ENCODE measurements at regions not wholly inside any gene's neighbourhood (a gene's known extent, or its start where the extent isn't known, plus 50 kb on each side); places are given as distances from the start of the nearest gene placed in this dataset.

DNA sequence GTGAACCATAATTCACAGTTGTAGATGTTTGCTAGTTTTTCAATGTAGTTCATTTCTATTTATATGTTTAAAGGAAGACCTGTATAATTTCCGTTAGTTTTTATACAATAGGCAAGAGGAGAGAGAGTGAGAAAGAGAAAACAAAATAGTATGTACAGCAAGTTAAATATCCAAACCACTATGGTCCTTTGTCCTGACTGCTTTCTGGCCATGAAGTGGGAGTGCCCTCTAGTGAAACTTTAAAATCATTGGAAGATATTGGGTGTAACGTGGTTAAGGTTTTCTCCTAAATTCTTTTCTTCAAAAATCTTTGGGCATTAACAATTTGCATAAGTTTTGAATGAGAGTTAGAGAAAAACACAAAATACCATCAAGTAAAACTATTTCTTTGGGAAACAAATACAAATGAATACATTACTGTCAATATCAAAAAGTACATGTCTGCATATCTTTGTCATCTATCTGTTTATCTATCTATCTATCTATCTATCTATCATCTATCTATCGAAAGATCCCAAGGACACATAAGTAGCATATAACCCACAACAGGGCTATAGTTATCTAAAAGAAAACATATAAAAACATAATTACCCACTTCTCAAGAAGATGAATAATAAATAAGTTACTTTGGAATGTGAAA, 534.6 kb upstream of the ATP11B start:
- TF ChIP-seq EZH2phosphoT487 (IDR thresholded peaks at IDR 0.05; ENCODE audit: insufficient read depth, low read depth): no peak
- no peak for TF ChIP-seq EZH2 (IDR thresholded peaks at IDR 0.05; ENCODE audit: insufficient read depth, poor library complexity, severe bottlenecking)
- H3K4me1 ChIP-seq (ENCODE audit: insufficient read depth): no peaks in the 10 kb centered on the region
- in situ Hi-C loops (cut with MboI): no loop called here
- H3K27me3 ChIP-seq (replicated peaks; ENCODE audit: insufficient read depth): no peaks in the 10 kb centered on the region
- no peaks in the 10 kb centered on the region for H4K20me1 ChIP-seq (ENCODE audit: insufficient read depth)
- H3K79me2 ChIP-seq (ENCODE audit: insufficient read depth): no peaks in the 10 kb centered on the region
- no peak overlapping the region for H3K4me2 ChIP-seq (ENCODE audit: unreplicated experiment)
- H3K36me3 ChIP-seq (ENCODE audit: low read depth): no peaks in the 10 kb centered on the region
- 13 to 16% methylated on average over 3 of the region's 3 CpGs for WGBS, 2 experiments (ENCODE audit: low coverage in 1 of 2, low lambda C conversion rate in 2 of 2, missing lambda C conversion rate in 2 of 2)
- no peak overlapping the region for H3K9ac ChIP-seq
- H3K9me3 ChIP-seq (ENCODE audit: low read depth): no peaks in the 10 kb centered on the region
- no peak overlapping the region for H2AFZ ChIP-seq
- no peaks in the 10 kb centered on the region for H3F3A ChIP-seq (ENCODE audit: insufficient read depth)
- peak; percentile 22 for DNase-seq
- H3K27ac ChIP-seq: no peak overlapping the region
- H3K4me3 ChIP-seq: no peak overlapping the region
- H3K9me2 ChIP-seq (ENCODE audit: insufficient read depth): no peaks in the 10 kb centered on the region

- H4K20me1 ChIP-seq (ENCODE audit: insufficient read depth): no peaks in the 10 kb centered on the region
Measured at GRCh38 chr3:182259579-182259978, 533.7 kb upstream of the ATP11B start.

DNA sequence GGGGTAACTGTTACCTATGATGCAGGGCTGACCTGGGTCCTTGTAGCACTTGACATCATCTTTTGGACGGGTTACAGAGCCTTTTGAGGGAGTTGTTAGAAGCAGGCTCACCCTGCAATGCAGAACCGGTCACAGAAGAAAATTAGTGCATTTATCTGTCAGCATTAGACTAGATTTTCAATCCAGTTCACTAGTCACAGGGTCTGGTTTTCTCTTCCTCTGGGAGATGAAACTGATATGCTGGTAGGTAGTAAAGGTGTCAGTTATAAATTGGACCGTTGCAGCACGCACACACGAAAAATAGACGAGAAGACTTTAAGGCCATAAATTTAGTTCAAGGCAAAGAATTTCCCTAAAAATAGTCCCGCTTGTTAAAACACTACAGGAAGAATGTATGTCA, 532.3 kb upstream of the ATP11B start:
- WGBS, 2 experiments (ENCODE audit: low coverage in 1 of 2, low lambda C conversion rate in 2 of 2, missing lambda C conversion rate in 2 of 2): 6 to 12% methylated on average over 7 of the region's 7 CpGs
- H3K27ac ChIP-seq: no peak overlapping the region
- H3K36me3 ChIP-seq (ENCODE audit: low read depth): no peaks in the 10 kb centered on the region
- no peaks in the 10 kb centered on the region for H3K9me3 ChIP-seq (ENCODE audit: low read depth)
- no peaks in the 10 kb centered on the region for H3K4me1 ChIP-seq (ENCODE audit: insufficient read depth)
- TF ChIP-seq EZH2 (IDR thresholded peaks at IDR 0.05; ENCODE audit: insufficient read depth, poor library complexity, severe bottlenecking) (no peak), EZH2phosphoT487 (IDR thresholded peaks at IDR 0.05; ENCODE audit: insufficient read depth, low read depth) (no peak)
- H3K4me2 ChIP-seq (ENCODE audit: unreplicated experiment): no peak overlapping the region
- in situ Hi-C loops (cut with MboI): no loop called here
- H3K4me3 ChIP-seq: no peak overlapping the region
- H3K9me2 ChIP-seq (ENCODE audit: insufficient read depth): no peaks in the 10 kb centered on the region
- H3K9ac ChIP-seq: no peak overlapping the region
- no peaks in the 10 kb centered on the region for H3F3A ChIP-seq (ENCODE audit: insufficient read depth)
- H4K20me1 ChIP-seq (ENCODE audit: insufficient read depth): no peaks in the 10 kb centered on the region
- no peak for DNase-seq
- H3K27me3 ChIP-seq (replicated peaks; ENCODE audit: insufficient read depth): no peaks in the 10 kb centered on the region
- no peaks in the 10 kb centered on the region for H3K79me2 ChIP-seq (ENCODE audit: insufficient read depth)
- H2AFZ ChIP-seq: no peak overlapping the region

More at GRCh38 chr3:182259579-182259978, 533.7 kb upstream of the ATP11B start:
- Histone ChIP-seq H3K9me2 (ENCODE audit: insufficient read depth) (no peaks in the 10 kb centered on the region), H3K9ac (no peak overlapping the region), H3K4me2 (ENCODE audit: unreplicated experiment) (no peak overlapping the region), H3K4me3 (no peak overlapping the region), H3K9me3 (ENCODE audit: low read depth) (no peaks in the 10 kb centered on the region), H3F3A (ENCODE audit: insufficient read depth) (no peaks in the 10 kb centered on the region), H3K4me1 (ENCODE audit: insufficient read depth) (no peaks in the 10 kb centered on the region), H3K27me3 (replicated peaks; ENCODE audit: insufficient read depth) (no peaks in the 10 kb centered on the region), H3K27ac (no peak overlapping the region), H2AFZ (no peak overlapping the region), H3K36me3 (ENCODE audit: low read depth) (no peaks in the 10 kb centered on the region), H3K79me2 (ENCODE audit: insufficient read depth) (no peaks in the 10 kb centered on the region)
- TF ChIP-seq EZH2 (IDR thresholded peaks at IDR 0.05; ENCODE audit: insufficient read depth, poor library complexity, severe bottlenecking) (no peak), EZH2phosphoT487 (IDR thresholded peaks at IDR 0.05; ENCODE audit: insufficient read depth, low read depth) (no peak)
- 15 to 18% methylated on average over 17 of the region's 17 CpGs for WGBS, 2 experiments (ENCODE audit: low coverage in 1 of 2, low lambda C conversion rate in 2 of 2, missing lambda C conversion rate in 2 of 2)
- DNase-seq: peak; percentile 9
- in situ Hi-C loops (cut with MboI): no loop called here

- Histone ChIP-seq H3K27ac (no peak overlapping the region), H3K4me2 (ENCODE audit: unreplicated experiment) (no peak overlapping the region), H4K20me1 (ENCODE audit: insufficient read depth) (no peaks in the 10 kb centered on the region), H3K9ac (no peak overlapping the region), H3F3A (ENCODE audit: insufficient read depth) (no peaks in the 10 kb centered on the region), H3K36me3 (ENCODE audit: low read depth) (no peaks in the 10 kb centered on the region), H2AFZ (no peak overlapping the region), H3K4me1 (ENCODE audit: insufficient read depth) (no peaks in the 10 kb centered on the region), H3K9me3 (ENCODE audit: low read depth) (no peaks in the 10 kb centered on the region), H3K9me2 (ENCODE audit: insufficient read depth) (no peaks in the 10 kb centered on the region), H3K27me3 (replicated peaks; ENCODE audit: insufficient read depth) (no peaks in the 10 kb centered on the region), H3K4me3 (no peak overlapping the region), H3K79me2 (ENCODE audit: insufficient read depth) (no peaks in the 10 kb centered on the region)
- 29 to 32% methylated on average over 4 of the region's 4 CpGs for WGBS, 2 experiments (ENCODE audit: low coverage in 1 of 2, low lambda C conversion rate in 2 of 2, missing lambda C conversion rate in 2 of 2)
- TF ChIP-seq EZH2 (IDR thresholded peaks at IDR 0.05; ENCODE audit: insufficient read depth, poor library complexity, severe bottlenecking): no peak
- TF ChIP-seq EZH2phosphoT487 (IDR thresholded peaks at IDR 0.05; ENCODE audit: insufficient read depth, low read depth): no peak
- in situ Hi-C loops (cut with MboI): no loop called here
- no peak for DNase-seq
Measured at GRCh38 chr3:182268711-182269110, 524.6 kb upstream of the ATP11B start.

Measured in GM23248 (cell line).